Neural crest cell (in vitro differentiated cells): ENCODE measurements at regions not wholly inside any gene's neighbourhood (a gene's known extent, or its start where the extent isn't known, plus 50 kb on each side); places are given as distances from the start of the nearest gene placed in this dataset.

Source experiments
- DNase-seq: peaks from one replicate; pipeline ENCODE4 v3.0.0; 2021; ENCODE audit warnings: low read depth, mixed read lengths, low spot score
- H3K27ac Mint-ChIP-seq: one replicate; pipeline ENCODE4 v1.8.0; 2021; ENCODE audit warnings: mild to moderate bottlenecking, mixed read lengths; ENCODE audit not compliant: unreplicated experiment
- H3K27me3 Mint-ChIP-seq: 2 replicates; pipeline ENCODE4 v1.8.0; 2021; ENCODE audit warnings: low read depth, mild to moderate bottlenecking, mixed read lengths
- H3K36me3 Mint-ChIP-seq: 2 replicates; pipeline ENCODE4 v1.8.0; 2021; ENCODE audit warnings: low read depth, mild to moderate bottlenecking, mixed read lengths
- H3K4me1 Mint-ChIP-seq: 2 replicates; pipeline ENCODE4 v1.8.0; 2021; ENCODE audit warnings: mixed read lengths
- H3K4me3 Mint-ChIP-seq: one replicate; pipeline ENCODE4 v1.8.0; 2021; ENCODE audit warnings: mild to moderate bottlenecking, mixed read lengths
- H3K9me3 Mint-ChIP-seq: 2 replicates; pipeline ENCODE4 v1.8.0; 2021; ENCODE audit warnings: mixed read lengths
- CTCF ChIP-seq: fragments of 200-600 bp; sonication (generic); conservative IDR thresholded peaks from 2 replicates; pipeline ENCODE4 v1.5.0; 2021; ENCODE audit warnings: antibody characterized with exemption, mild to moderate bottlenecking

GRCh38 chr12:127295630-127296029 lies 971.3 kb upstream of the TMEM132C start:
- H3K27ac Mint-ChIP-seq = no peak overlapping the region
- no peak for DNase-seq
- no peaks in the 10 kb centered on the region for H3K27me3 Mint-ChIP-seq
- peaks cover 7% of the 10 kb centered on the region for H3K9me3 Mint-ChIP-seq
- H3K4me1 Mint-ChIP-seq = no peaks in the 10 kb centered on the region
- no peaks in the 10 kb centered on the region for H3K36me3 Mint-ChIP-seq
- TF ChIP-seq CTCF = no peak
- no peak overlapping the region for H3K4me3 Mint-ChIP-seq

- Mint-ChIP-seq H3K27ac (no peak overlapping the region), H3K9me3 (peaks cover 7% of the 10 kb centered on the region), H3K4me1 (no peaks in the 10 kb centered on the region), H3K27me3 (peaks cover 3% of the 10 kb centered on the region), H3K36me3 (no peaks in the 10 kb centered on the region), H3K4me3 (no peak overlapping the region)
- no peak for TF ChIP-seq CTCF
- no peak for DNase-seq
Observed at GRCh38 chr12:127296591-127296990, 970.4 kb upstream of the TMEM132C start.

- peaks cover 3% of the 10 kb centered on the region for H3K27me3 Mint-ChIP-seq
- no peak for DNase-seq
- H3K9me3 Mint-ChIP-seq = peaks cover 7% of the 10 kb centered on the region
- no peak for TF ChIP-seq CTCF
- H3K4me1 Mint-ChIP-seq = no peaks in the 10 kb centered on the region
- no peaks in the 10 kb centered on the region for H3K36me3 Mint-ChIP-seq
- H3K4me3 Mint-ChIP-seq = no peak overlapping the region
- H3K27ac Mint-ChIP-seq = no peak overlapping the region
Observed at GRCh38 chr12:127297327-127297726, 969.6 kb upstream of the TMEM132C start.

- Mint-ChIP-seq H3K27me3 (peaks cover 15% of the 10 kb centered on the region), H3K9me3 (peaks cover 7% of the 10 kb centered on the region), H3K27ac (no peak overlapping the region), H3K4me1 (no peaks in the 10 kb centered on the region), H3K4me3 (no peak overlapping the region), H3K36me3 (no peaks in the 10 kb centered on the region)
- DNase-seq = no peak
- TF ChIP-seq CTCF = no peak
Observed at GRCh38 chr12:127300075-127300474, 966.9 kb upstream of the TMEM132C start.

GRCh38 chr12:127300753-127301152 lies 966.2 kb upstream of the TMEM132C start:
- DNase-seq = no peak
- no peaks in the 10 kb centered on the region for H3K36me3 Mint-ChIP-seq
- no peaks in the 10 kb centered on the region for H3K4me1 Mint-ChIP-seq
- peaks cover 7% of the 10 kb centered on the region for H3K9me3 Mint-ChIP-seq
- H3K27ac Mint-ChIP-seq = peak overlapping the region; percentile 37
- no peak for TF ChIP-seq CTCF
- no peak overlapping the region for H3K4me3 Mint-ChIP-seq
- H3K27me3 Mint-ChIP-seq = peaks cover 15% of the 10 kb centered on the region

GRCh38 chr12:127301876-127302275 lies 965.1 kb upstream of the TMEM132C start:
- no peak for TF ChIP-seq CTCF
- Mint-ChIP-seq H3K27me3 (peaks cover 15% of the 10 kb centered on the region), H3K4me3 (no peak overlapping the region), H3K9me3 (peaks cover 7% of the 10 kb centered on the region), H3K27ac (no peak overlapping the region), H3K36me3 (no peaks in the 10 kb centered on the region), H3K4me1 (no peaks in the 10 kb centered on the region)
- no peak for DNase-seq
